ENCODE measurements at regions not wholly inside any gene's neighbourhood (a gene's known extent, or its start where the extent isn't known, plus 50 kb on each side); places are given as distances from the start of the nearest gene placed in this dataset.

DNA sequence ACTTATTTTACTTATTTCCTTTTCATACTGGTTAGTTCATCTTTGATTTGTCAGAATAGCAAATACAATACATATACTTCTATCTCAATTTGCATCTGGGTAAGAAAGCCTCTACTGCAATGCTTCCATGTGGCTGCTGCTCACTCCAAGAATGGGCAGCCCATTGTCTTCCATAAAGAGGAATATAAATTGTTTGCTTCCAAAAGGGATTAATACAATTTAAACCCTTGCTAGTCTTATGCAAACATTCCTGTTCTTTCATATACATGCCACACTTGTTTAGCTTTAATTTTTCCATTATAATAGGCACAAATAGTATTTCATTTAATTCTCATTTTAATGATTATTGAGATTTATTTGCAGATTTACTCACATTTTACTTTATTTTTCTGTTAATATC lies 555.4 kb upstream of the POM121L12 start:
- Mint-ChIP-seq H3K27me3 (no peaks in the 10 kb centered on the region), H3K9me3 (peaks cover 7% of the 10 kb centered on the region), H3K27ac (no peak overlapping the region), H3K4me1 (ENCODE audit: low read depth) (no peaks in the 10 kb centered on the region), H3K4me3 (no peak overlapping the region), H3K36me3 (ENCODE audit: low read depth) (no peaks in the 10 kb centered on the region)
- Histone ChIP-seq H3K36me3 (ENCODE audit: insufficient read depth, low read length) (no peaks in the 10 kb centered on the region), H3K4me3 (ENCODE audit: low read length) (no peak overlapping the region), H3K4me1 (ENCODE audit: insufficient read depth, low read length) (no peaks in the 10 kb centered on the region), H3K27me3 (ENCODE audit: control insufficient read depth in 1 of 2, insufficient read depth in 2 of 2, low read length in 2 of 2) (no peaks in the 10 kb centered on the region), H3K9me3 (ENCODE audit: control insufficient read depth in 1 of 2, insufficient read depth in 1 of 2, low read length in 2 of 2) (peaks cover 0 to 3% of the 10 kb centered on the region in 2 experiments), H3K27ac (ENCODE audit: low read depth in 1 of 2, low read length in 2 of 2) (no peak overlapping the region)
- CTCF ChIA-PET = no interaction called here
- TF ChIP-seq, protein P1, sequence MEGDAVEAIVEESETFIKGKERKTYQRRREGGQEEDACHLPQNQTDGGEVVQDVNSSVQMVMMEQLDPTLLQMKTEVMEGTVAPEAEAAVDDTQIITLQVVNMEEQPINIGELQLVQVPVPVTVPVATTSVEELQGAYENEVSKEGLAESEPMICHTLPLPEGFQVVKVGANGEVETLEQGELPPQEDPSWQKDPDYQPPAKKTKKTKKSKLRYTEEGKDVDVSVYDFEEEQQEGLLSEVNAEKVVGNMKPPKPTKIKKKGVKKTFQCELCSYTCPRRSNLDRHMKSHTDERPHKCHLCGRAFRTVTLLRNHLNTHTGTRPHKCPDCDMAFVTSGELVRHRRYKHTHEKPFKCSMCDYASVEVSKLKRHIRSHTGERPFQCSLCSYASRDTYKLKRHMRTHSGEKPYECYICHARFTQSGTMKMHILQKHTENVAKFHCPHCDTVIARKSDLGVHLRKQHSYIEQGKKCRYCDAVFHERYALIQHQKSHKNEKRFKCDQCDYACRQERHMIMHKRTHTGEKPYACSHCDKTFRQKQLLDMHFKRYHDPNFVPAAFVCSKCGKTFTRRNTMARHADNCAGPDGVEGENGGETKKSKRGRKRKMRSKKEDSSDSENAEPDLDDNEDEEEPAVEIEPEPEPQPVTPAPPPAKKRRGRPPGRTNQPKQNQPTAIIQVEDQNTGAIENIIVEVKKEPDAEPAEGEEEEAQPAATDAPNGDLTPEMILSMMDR (IDR thresholded peaks at IDR 0.05) = no peak
- ATAC-seq (ENCODE audit: poor library complexity) = no peak
- POLR2A ChIA-PET = no interaction called here
- intact Hi-C loops (cut with DNase I, micrococcal nuclease) = no loop called here
- no peak for DNase-seq

DNA sequence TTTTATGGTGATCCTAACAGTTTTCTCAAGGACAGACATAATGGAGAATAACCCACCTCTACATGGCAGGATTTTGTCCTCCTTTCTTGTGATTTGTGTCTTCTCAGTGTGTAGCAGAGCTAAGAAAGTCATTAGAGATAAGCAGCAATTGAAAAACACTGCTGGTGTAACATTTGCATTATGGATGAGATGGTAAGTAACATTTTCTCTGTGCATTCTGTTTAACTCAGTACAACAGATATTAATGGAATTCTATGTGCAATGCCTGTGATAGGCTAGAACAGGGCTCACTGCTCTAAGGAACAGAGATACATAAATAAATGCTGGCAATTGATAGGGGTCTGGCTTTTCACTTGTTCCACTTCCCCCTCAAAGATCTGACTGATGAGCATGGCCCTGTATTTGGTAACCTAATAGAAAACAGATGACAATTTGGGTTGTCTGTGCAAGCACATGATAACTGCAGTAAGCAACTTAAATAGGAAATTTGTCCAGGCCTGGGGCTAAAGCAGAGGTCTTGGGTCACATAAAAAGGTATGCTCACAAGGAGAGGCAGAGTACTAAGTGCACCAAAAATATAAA lies 560.3 kb upstream of the POM121L12 start:
- ATAC-seq (ENCODE audit: poor library complexity) = no peak
- no peak overlapping the region for H3K4me3 Mint-ChIP-seq
- Histone ChIP-seq H3K9me3 (ENCODE audit: control insufficient read depth in 1 of 2, insufficient read depth in 1 of 2, low read length in 2 of 2) (peaks cover 3 to 4% of the 10 kb centered on the region in 2 experiments), H3K27ac (ENCODE audit: low read depth in 1 of 2, low read length in 2 of 2) (no peak overlapping the region), H3K36me3 (ENCODE audit: insufficient read depth, low read length) (no peaks in the 10 kb centered on the region), H3K4me3 (ENCODE audit: low read length) (no peak overlapping the region), H3K27me3 (ENCODE audit: control insufficient read depth in 1 of 2, insufficient read depth in 2 of 2, low read length in 2 of 2) (no peaks in the 10 kb centered on the region), H3K4me1 (ENCODE audit: insufficient read depth, low read length) (no peaks in the 10 kb centered on the region)
- DNase-seq = no peak
- H3K27ac Mint-ChIP-seq = no peak overlapping the region
- H3K36me3 Mint-ChIP-seq (ENCODE audit: low read depth) = no peaks in the 10 kb centered on the region
- H3K9me3 Mint-ChIP-seq = peaks cover 9% of the 10 kb centered on the region
- ChIA-PET CTCF (no interaction called here), POLR2A (no interaction called here)
- no peaks in the 10 kb centered on the region for H3K4me1 Mint-ChIP-seq (ENCODE audit: low read depth)
- no peaks in the 10 kb centered on the region for H3K27me3 Mint-ChIP-seq
- intact Hi-C loops (cut with DNase I, micrococcal nuclease) = no loop called here
- TF ChIP-seq, protein P1 (IDR thresholded peaks at IDR 0.05) = no peak

DNA sequence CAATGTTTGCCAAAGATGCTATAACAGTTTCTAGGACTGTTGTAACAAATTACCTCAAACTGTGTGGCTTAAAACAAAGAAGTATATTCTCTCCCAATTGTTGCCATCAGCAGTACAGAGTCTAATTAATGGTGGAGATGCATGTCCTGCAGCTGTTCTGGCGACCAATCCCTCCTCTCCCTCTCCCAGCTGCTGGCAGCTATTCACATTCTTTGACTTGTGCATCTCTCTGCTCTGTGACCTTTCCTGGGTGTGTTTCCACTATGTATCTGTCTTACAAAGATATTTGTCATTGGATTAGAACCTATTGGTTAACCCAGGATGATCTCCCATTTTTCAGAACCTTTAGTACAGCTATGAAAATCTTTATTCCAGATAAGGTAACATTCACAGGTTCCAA lies 561.7 kb upstream of the POM121L12 start:
- H3K4me3 Mint-ChIP-seq = no peak overlapping the region
- H3K36me3 Mint-ChIP-seq (ENCODE audit: low read depth) = no peaks in the 10 kb centered on the region
- CTCF ChIA-PET = no interaction called here

More for the DNA sequence above, 561.7 kb upstream of the POM121L12 start:
- Histone ChIP-seq H3K36me3 (ENCODE audit: insufficient read depth, low read length) (no peaks in the 10 kb centered on the region), H3K27me3 (ENCODE audit: control insufficient read depth in 1 of 2, insufficient read depth in 2 of 2, low read length in 2 of 2) (no peaks in the 10 kb centered on the region), H3K27ac (ENCODE audit: low read depth in 1 of 2, low read length in 2 of 2) (no peak overlapping the region), H3K4me3 (ENCODE audit: low read length) (no peak overlapping the region), H3K4me1 (ENCODE audit: insufficient read depth, low read length) (no peaks in the 10 kb centered on the region), H3K9me3 (ENCODE audit: control insufficient read depth in 1 of 2, insufficient read depth in 1 of 2, low read length in 2 of 2) (peaks cover 3 to 6% of the 10 kb centered on the region in 2 experiments)
- intact Hi-C loops (cut with DNase I, micrococcal nuclease) = no loop called here
- ATAC-seq (ENCODE audit: poor library complexity) (no peak), DNase-seq (no peak)
- no peak overlapping the region for H3K27ac Mint-ChIP-seq
- no peaks in the 10 kb centered on the region for H3K4me1 Mint-ChIP-seq (ENCODE audit: low read depth)
- TF ChIP-seq, protein P1 (IDR thresholded peaks at IDR 0.05) = no peak
- peaks cover 5% of the 10 kb centered on the region for H3K9me3 Mint-ChIP-seq
- H3K27me3 Mint-ChIP-seq = no peaks in the 10 kb centered on the region
- POLR2A ChIA-PET = no interaction called here

All from CD4-positive, alpha-beta T cell (primary cell).